Kidney epithelial cell (primary cell): ENCODE measurements at regions not wholly inside any gene's neighbourhood (a gene's known extent, or its start where the extent isn't known, plus 50 kb on each side); places are given as distances from the start of the nearest gene placed in this dataset.

Experiments used
- DNase-seq: peaks from one replicate; pipeline ENCODE4 v3.0.0-alpha.2; 2010; ENCODE audit warnings: low read depth
- H3K27me3 ChIP-seq: 2 replicates; pipeline ENCODE4 v1.6.0; 2011; ENCODE audit warnings: low read length; ENCODE audit not compliant: control insufficient read depth, insufficient read depth
- H3K36me3 ChIP-seq: 2 replicates; pipeline ENCODE4 v1.5.1; 2011; ENCODE audit warnings: low read length; ENCODE audit not compliant: control insufficient read depth, insufficient read depth
- H3K4me3 ChIP-seq: 2 replicates; pipeline ENCODE4 v1.5.1; 2011; ENCODE audit warnings: low read depth, mild to moderate bottlenecking, control low read depth, low read length
- CTCF ChIP-seq: IDR thresholded peaks from 2 replicates; pipeline ENCODE4 v1.5.1; 2011; ENCODE audit warnings: mild to moderate bottlenecking, moderate library complexity, low read length, control low read depth, inconsistent platforms; ENCODE audit not compliant: insufficient read depth, poor library complexity, severe bottlenecking

GRCh38 chr11:19606856-19607655, 105.6 kb upstream of the NAV2 start:
- no peaks in the 10 kb centered on the region for H3K36me3 ChIP-seq
- H3K4me3 ChIP-seq, result no peak overlapping the region
- DNase-seq, result no peak
- no peaks in the 10 kb centered on the region for H3K27me3 ChIP-seq
- no peak for TF ChIP-seq CTCF

- Histone ChIP-seq H3K27me3 (no peaks in the 10 kb centered on the region), H3K4me3 (no peak overlapping the region), H3K36me3 (no peaks in the 10 kb centered on the region)
- DNase-seq, result no peak
- TF ChIP-seq CTCF, result no peak
Measured at GRCh38 chr11:19605520-19606371, 106.9 kb upstream of the NAV2 start.

- DNase-seq, result no peak
- H3K27me3 ChIP-seq, result no peaks in the 10 kb centered on the region
- no peak for TF ChIP-seq CTCF
- H3K36me3 ChIP-seq, result no peaks in the 10 kb centered on the region
- H3K4me3 ChIP-seq, result no peak overlapping the region
Measured at GRCh38 chr11:19604679-19605375, 107.8 kb upstream of the NAV2 start.

GRCh38 chr11:19603771-19604170, 108.9 kb upstream of the NAV2 start:
- no peaks in the 10 kb centered on the region for H3K36me3 ChIP-seq
- TF ChIP-seq CTCF, result no peak

GRCh38 chr11:19602891-19603290, 109.7 kb upstream of the NAV2 start:
- Histone ChIP-seq H3K27me3 (no peaks in the 10 kb centered on the region), H3K36me3 (no peaks in the 10 kb centered on the region), H3K4me3 (no peak overlapping the region)
- no peak for DNase-seq
- TF ChIP-seq CTCF, result no peak

More at GRCh38 chr11:19603771-19604170, 108.9 kb upstream of the NAV2 start:
- H3K4me3 ChIP-seq, result no peak overlapping the region
- H3K27me3 ChIP-seq, result no peaks in the 10 kb centered on the region
- no peak for DNase-seq
